Fibroblast of lung (primary cell): ENCODE measurements at regions not wholly inside any gene's neighbourhood (a gene's known extent, or its start where the extent isn't known, plus 50 kb on each side); places are given as distances from the start of the nearest gene placed in this dataset.

ENCODE experiments used
- CTCF ChIP-seq, 2 donors: IDR thresholded peaks in 1 of 2; conservative IDR thresholded peaks in 1 of 2; 1 replicate in 1 of 2; 2 replicates in 1 of 2; pipeline ENCODE4 v1.5.1; 2011 to 2012; ENCODE audit warnings: low read length in 2 of 2, control low read depth in 1 of 2, inconsistent platforms in 1 of 2, low read depth in 1 of 2, mild to moderate bottlenecking in 1 of 2
- EZH2 ChIP-seq: IDR thresholded peaks from 2 replicates; pipeline ENCODE4 v1.5.1; 2012; ENCODE audit warnings: low read length, control low read depth, mild to moderate bottlenecking; ENCODE audit errors: missing control alignments

- no peak for TF ChIP-seq CTCF (conservative IDR thresholded peaks at IDR 0.05 in 1 of 2, IDR thresholded peaks at IDR 0.05 in 1 of 2; ENCODE audit: low read depth in 1 of 2, low read length in 2 of 2)
- no peak for TF ChIP-seq EZH2
Measured at GRCh38 chr5:98474782-98475181, 298.7 kb upstream of the RGMB start.
